Germinal center (tissue), 1 donor: ENCODE measurements at regions not wholly inside any gene's neighbourhood (a gene's known extent, or its start where the extent isn't known, plus 50 kb on each side); places are given as distances from the start of the nearest gene placed in this dataset.
A peak's percentile ranks its signal among the peaks of the same experiment; 100 is the strongest.

Experiments used
- DNase-seq: peaks from one replicate; pipeline ENCODE4 v3.0.0; 2012; ENCODE audit warnings: mixed read lengths, low spot score

GRCh38 chr1:93013145-93014065, 52.1 kb upstream of the DIPK1A start:
- no peak for DNase-seq

- DNase-seq, result no peak
These were observed 52.9 kb upstream of the DIPK1A start for GRCh38 chr1:93014168-93014567.

GRCh38 chr1:93015590-93015989, 54.3 kb upstream of the DIPK1A start:
- no peak for DNase-seq

GRCh38 chr1:93016171-93016570, 54.9 kb upstream of the DIPK1A start:
- DNase-seq, result no peak

GRCh38 chr1:93021539-93022134, 57.4 kb upstream of the MTF2 start:
- peak; percentile 63 for DNase-seq

- DNase-seq, result no peak
These were observed 56.5 kb upstream of the MTF2 start for GRCh38 chr1:93022580-93022979.

- DNase-seq, result no peak
These were observed 55.8 kb upstream of the MTF2 start for GRCh38 chr1:93023281-93023680.

GRCh38 chr1:93025572-93025971, 53.5 kb upstream of the MTF2 start:
- no peak for DNase-seq

GRCh38 chr1:93028542-93028941, 50.5 kb upstream of the MTF2 start:
- no peak for DNase-seq
